ENCODE measurements at regions not wholly inside any gene's neighbourhood (a gene's known extent, or its start where the extent isn't known, plus 50 kb on each side); places are given as distances from the start of the nearest gene placed in this dataset.
"Not testable (repeated sequence)": the region's sequence is repeated elsewhere in the genome, so short reads cannot be mapped to it uniquely, and the experiment has no call there.

DNA sequence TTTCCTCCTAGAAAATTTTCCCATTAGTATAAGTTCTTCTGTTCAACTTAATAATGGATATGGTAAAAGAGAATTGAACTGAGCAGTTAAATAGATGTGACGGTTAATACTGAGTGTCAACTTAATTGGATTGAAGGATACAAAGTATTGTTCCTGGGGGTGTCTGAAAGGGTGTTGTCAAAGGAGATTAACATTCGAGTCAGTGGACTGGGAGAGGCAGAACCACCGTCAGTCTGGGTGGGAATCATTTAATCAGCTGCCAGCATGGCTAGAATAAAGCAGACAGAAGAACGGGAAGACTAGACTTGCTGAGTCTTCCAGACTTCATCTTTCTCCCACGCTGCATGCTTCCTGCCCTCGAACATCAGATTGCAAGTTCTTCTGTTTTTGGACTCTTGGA, 689.6 kb upstream of the CDH10 start:
- H3K4me3 ChIP-seq (ENCODE audit: low read depth, low read length) = no peak overlapping the region
- no peak for TF ChIP-seq MYC (IDR thresholded peaks at IDR 0.05; ENCODE audit: low read depth, low read length)
- no peak for TF ChIP-seq POLR2A (IDR thresholded peaks at IDR 0.05; ENCODE audit: extremely low read depth, insufficient read length)
- TF ChIP-seq, protein P1, sequence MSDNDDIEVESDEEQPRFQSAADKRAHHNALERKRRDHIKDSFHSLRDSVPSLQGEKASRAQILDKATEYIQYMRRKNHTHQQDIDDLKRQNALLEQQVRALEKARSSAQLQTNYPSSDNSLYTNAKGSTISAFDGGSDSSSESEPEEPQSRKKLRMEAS (IDR thresholded peaks at IDR 0.05; ENCODE audit: low read depth, low read length) = no peak
- TF ChIP-seq, protein P2, sequence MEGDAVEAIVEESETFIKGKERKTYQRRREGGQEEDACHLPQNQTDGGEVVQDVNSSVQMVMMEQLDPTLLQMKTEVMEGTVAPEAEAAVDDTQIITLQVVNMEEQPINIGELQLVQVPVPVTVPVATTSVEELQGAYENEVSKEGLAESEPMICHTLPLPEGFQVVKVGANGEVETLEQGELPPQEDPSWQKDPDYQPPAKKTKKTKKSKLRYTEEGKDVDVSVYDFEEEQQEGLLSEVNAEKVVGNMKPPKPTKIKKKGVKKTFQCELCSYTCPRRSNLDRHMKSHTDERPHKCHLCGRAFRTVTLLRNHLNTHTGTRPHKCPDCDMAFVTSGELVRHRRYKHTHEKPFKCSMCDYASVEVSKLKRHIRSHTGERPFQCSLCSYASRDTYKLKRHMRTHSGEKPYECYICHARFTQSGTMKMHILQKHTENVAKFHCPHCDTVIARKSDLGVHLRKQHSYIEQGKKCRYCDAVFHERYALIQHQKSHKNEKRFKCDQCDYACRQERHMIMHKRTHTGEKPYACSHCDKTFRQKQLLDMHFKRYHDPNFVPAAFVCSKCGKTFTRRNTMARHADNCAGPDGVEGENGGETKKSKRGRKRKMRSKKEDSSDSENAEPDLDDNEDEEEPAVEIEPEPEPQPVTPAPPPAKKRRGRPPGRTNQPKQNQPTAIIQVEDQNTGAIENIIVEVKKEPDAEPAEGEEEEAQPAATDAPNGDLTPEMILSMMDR (IDR thresholded peaks at IDR 0.05; ENCODE audit: low read depth, low read length) = no peak
- DNase-seq (ENCODE audit: low read depth) = no peak

DNA sequence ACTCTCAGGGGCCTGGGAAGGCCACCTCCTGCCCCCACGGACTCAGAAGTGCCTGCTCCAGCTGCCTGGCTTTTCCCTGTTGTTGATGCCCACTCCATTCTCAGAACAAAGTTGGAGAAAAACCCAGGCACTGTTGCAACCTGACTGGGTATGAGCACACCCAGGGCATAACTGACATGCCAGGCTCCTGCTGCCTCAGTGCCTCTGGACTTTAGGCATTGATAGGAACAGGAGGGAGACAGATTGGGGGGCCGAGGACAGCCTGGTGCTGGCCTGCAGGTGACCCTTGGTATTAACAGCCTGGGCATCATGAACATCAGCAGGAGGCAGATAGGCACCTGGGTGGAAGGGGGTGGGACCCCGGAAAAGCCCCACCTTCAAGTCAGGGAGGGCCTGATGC, 685.9 kb upstream of the CDH10 start:
- no peak for DNase-seq (ENCODE audit: low read depth)
- no peak overlapping the region for H3K4me3 ChIP-seq (ENCODE audit: low read depth, low read length)
- TF ChIP-seq, protein P2 (IDR thresholded peaks at IDR 0.05; ENCODE audit: low read depth, low read length) = no peak
- TF ChIP-seq MYC (IDR thresholded peaks at IDR 0.05; ENCODE audit: low read depth, low read length) = no peak

DNA sequence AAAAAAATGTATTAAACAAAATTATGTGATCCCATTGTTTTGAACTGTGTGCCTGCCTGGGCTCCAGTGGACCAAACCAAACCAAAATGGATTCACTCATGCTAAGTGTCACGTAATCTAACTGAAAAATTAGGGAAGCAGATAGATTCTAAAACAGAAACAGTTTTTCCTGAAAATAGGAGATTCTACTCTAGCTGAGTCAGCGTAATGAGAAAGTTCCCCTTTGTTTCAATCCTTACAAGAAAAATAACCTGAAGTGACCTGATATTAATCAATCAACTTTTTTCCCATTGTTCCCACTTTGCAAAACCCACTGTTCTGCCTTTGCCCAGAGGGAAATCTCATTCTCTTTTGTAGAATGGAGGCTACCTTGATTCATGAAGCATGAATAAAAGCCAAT, 682.4 kb upstream of the CDH10 start:
- TF ChIP-seq MYC (IDR thresholded peaks at IDR 0.05; ENCODE audit: low read depth, low read length) (no peak), POLR2A (IDR thresholded peaks at IDR 0.05; ENCODE audit: extremely low read depth, insufficient read length) (no peak)
- TF ChIP-seq, protein P2 (IDR thresholded peaks at IDR 0.05; ENCODE audit: low read depth, low read length) = no peak
- TF ChIP-seq, protein P1 (IDR thresholded peaks at IDR 0.05; ENCODE audit: low read depth, low read length) = no peak
- H3K4me3 ChIP-seq (ENCODE audit: low read depth, low read length) = no peak overlapping the region
- DNase-seq (ENCODE audit: low read depth) = no peak

DNA sequence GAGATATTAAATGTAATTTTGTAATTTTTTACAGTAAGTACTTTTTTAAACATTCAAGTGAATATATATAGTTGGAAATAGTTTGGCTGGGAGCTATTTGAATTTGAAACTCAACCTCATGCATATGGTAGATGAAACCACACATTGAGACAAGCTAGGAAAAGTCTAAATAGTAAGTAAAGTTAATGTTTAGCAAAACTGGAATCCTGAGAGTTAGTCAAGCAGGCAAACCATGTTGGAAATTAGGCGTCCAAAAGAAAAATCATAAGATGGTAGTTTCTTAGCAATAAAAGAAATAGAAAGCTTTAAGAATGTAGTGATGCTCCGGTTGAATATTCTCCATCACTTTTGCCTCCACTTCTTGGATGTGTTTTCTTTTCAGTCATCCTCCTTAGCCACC, 657.1 kb upstream of the CDH10 start:
- no peak overlapping the region for H3K4me3 ChIP-seq (ENCODE audit: low read depth, low read length)
- TF ChIP-seq, protein P2 (IDR thresholded peaks at IDR 0.05; ENCODE audit: low read depth, low read length) = no peak
- TF ChIP-seq, protein P1 (IDR thresholded peaks at IDR 0.05; ENCODE audit: low read depth, low read length) = no peak
- TF ChIP-seq POLR2A (IDR thresholded peaks at IDR 0.05; ENCODE audit: extremely low read depth, insufficient read length) (no peak), MYC (IDR thresholded peaks at IDR 0.05; ENCODE audit: low read depth, low read length) (no peak)
- DNase-seq (ENCODE audit: low read depth) = no peak

DNA sequence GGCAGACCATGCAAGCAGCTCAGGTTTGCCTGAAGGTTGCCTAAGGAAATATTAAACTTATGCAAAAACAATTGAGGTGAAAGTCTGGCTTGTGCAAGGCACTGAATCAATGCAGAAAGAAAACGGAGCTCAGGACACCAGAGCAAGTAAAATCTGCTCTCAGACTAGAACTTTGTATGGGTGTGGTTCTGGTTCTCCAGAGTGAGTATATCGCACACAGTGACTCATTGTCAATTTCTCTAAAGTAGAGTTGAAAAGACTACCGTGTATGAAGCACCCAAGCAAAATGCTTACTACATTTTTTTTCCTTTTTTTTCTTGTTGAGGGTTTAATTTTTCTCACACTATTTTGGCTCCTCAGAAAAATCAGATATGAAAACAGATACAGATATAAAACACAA, 650.3 kb upstream of the CDH10 start:
- TF ChIP-seq MYC (IDR thresholded peaks at IDR 0.05; ENCODE audit: low read depth, low read length) = no peak
- TF ChIP-seq, protein P1 (IDR thresholded peaks at IDR 0.05; ENCODE audit: low read depth, low read length) = no peak
- no peak for TF ChIP-seq POLR2A (IDR thresholded peaks at IDR 0.05; ENCODE audit: extremely low read depth, insufficient read length)
- TF ChIP-seq, protein P2 (IDR thresholded peaks at IDR 0.05; ENCODE audit: low read depth, low read length) = no peak
- no peak overlapping the region for H3K4me3 ChIP-seq (ENCODE audit: low read depth, low read length)
- no peak for DNase-seq (ENCODE audit: low read depth)

DNA sequence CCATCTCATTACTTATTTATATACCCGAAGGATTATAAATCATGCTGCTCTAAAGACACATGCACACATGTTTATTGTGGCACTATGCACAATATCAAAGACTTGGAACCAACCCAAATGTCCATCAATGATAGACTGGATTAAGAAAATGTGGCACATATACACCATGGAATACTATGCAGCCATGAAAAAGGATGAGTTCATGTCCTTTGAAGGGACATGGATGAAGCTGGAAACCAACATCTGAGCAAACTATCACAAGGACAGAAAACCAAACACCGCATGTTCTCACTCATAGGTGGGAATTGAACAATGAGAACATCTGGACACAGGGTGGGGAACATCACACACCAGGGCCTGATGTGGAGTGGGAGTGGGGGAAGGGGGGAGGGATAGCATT, 645.0 kb upstream of the CDH10 start:
- not testable (repeated sequence) for DNase-seq (ENCODE audit: low read depth); H3K4me3 ChIP-seq (ENCODE audit: low read depth, low read length)

Measured in NB4 (cell line).